HEK293T (cell line): ENCODE measurements at regions not wholly inside any gene's neighbourhood (a gene's known extent, or its start where the extent isn't known, plus 50 kb on each side); places are given as distances from the start of the nearest gene placed in this dataset.

Source experiments
- ELF4 ChIP-seq: fragments of 450-650 bp; IDR thresholded peaks from 2 replicates; pipeline ENCODE4 v1.6.1; 2017; ENCODE audit warnings: antibody characterized with exemption
- FOXA1 ChIP-seq: fragments of 450-650 bp; IDR thresholded peaks from 2 replicates; pipeline ENCODE4 v1.6.1; 2016; ENCODE audit warnings: mild to moderate bottlenecking
- FOXM1 ChIP-seq: fragments of 450-650 bp; IDR thresholded peaks from 2 replicates; pipeline ENCODE4 v1.6.1; 2017; ENCODE audit warnings: mild to moderate bottlenecking, borderline replicate concordance
- TARDBP ChIP-seq: fragments of 450-650 bp; IDR thresholded peaks from 2 replicates; pipeline ENCODE4 v1.6.1; 2016
- ZNF384 ChIP-seq: fragments of 450-650 bp; IDR thresholded peaks from 2 replicates; pipeline ENCODE4 v1.6.1; 2016

GRCh38 chr12:77364400-77364799, 299.0 kb upstream of the E2F7 start:
- TF ChIP-seq FOXM1: no peak
- no peak for TF ChIP-seq TARDBP
- no peak for TF ChIP-seq ZNF384
- TF ChIP-seq ELF4: no peak
- TF ChIP-seq FOXA1: no peak
